ENCODE measurements at regions not wholly inside any gene's neighbourhood (a gene's known extent, or its start where the extent isn't known, plus 50 kb on each side); places are given as distances from the start of the nearest gene placed in this dataset.

GRCh38 chr9:28051559-28052503 lies 478.6 kb upstream of the C9orf72 start:
- intact Hi-C loops (cut with micrococcal nuclease; ENCODE audit: unreplicated experiment) = no loop called here
- no peaks in the 10 kb centered on the region for H3K9me3 ChIP-seq (ENCODE audit: insufficient read depth, low read depth)
- POLR2A ChIA-PET (ENCODE audit: unreplicated experiment) = no interaction called here
- H3K4me2 ChIP-seq = no peak overlapping the region
- DNase-seq = no peak
- CTCF ChIA-PET = no interaction called here
- no peak overlapping the region for H2AFZ ChIP-seq
- no peak for TF ChIP-seq EZH2 (IDR thresholded peaks at IDR 0.05; ENCODE audit: low read depth)
- no peak for TF ChIP-seq CTCF (conservative IDR thresholded peaks at IDR 0.05)
- no peaks in the 10 kb centered on the region for H3K27me3 ChIP-seq (ENCODE audit: insufficient read depth, low read depth)
- H3K9me2 ChIP-seq (ENCODE audit: insufficient read depth) = no peaks in the 10 kb centered on the region
- no peak overlapping the region for H3K27ac ChIP-seq
- no peaks in the 10 kb centered on the region for H4K20me1 ChIP-seq (ENCODE audit: insufficient read depth)
- no peaks in the 10 kb centered on the region for H3F3A ChIP-seq (ENCODE audit: insufficient read depth, low read depth)
- no peaks in the 10 kb centered on the region for H3K36me3 ChIP-seq (ENCODE audit: low read depth)
- no peak overlapping the region for H3K4me3 ChIP-seq
- no peaks in the 10 kb centered on the region for H3K79me2 ChIP-seq (ENCODE audit: low read depth)
- BruUV-seq (replicated peaks) = no TSS peak
- H3K4me1 ChIP-seq (replicated peaks; ENCODE audit: insufficient read depth) = no peaks in the 10 kb centered on the region

- H3K4me1 ChIP-seq (replicated peaks; ENCODE audit: insufficient read depth) = no peaks in the 10 kb centered on the region
- POLR2A ChIA-PET (ENCODE audit: unreplicated experiment) = no interaction called here
- CTCF ChIA-PET = no interaction called here
- no peaks in the 10 kb centered on the region for H3K79me2 ChIP-seq (ENCODE audit: low read depth)
- no peaks in the 10 kb centered on the region for H3F3A ChIP-seq (ENCODE audit: insufficient read depth, low read depth)
- BruUV-seq (replicated peaks) = no TSS peak
- no peak overlapping the region for H3K4me3 ChIP-seq
- H3K4me2 ChIP-seq = no peak overlapping the region
- no peaks in the 10 kb centered on the region for H3K36me3 ChIP-seq (ENCODE audit: low read depth)
- intact Hi-C loops (cut with micrococcal nuclease; ENCODE audit: unreplicated experiment) = no loop called here
- no peaks in the 10 kb centered on the region for H3K9me3 ChIP-seq (ENCODE audit: insufficient read depth, low read depth)
- H4K20me1 ChIP-seq (ENCODE audit: insufficient read depth) = no peaks in the 10 kb centered on the region
- H3K9me2 ChIP-seq (ENCODE audit: insufficient read depth) = no peaks in the 10 kb centered on the region
- no peak overlapping the region for H3K27ac ChIP-seq
- H3K27me3 ChIP-seq (ENCODE audit: insufficient read depth, low read depth) = no peaks in the 10 kb centered on the region
- no peak overlapping the region for H2AFZ ChIP-seq
- no peak for DNase-seq
- TF ChIP-seq EZH2 (IDR thresholded peaks at IDR 0.05; ENCODE audit: low read depth) = no peak
- no peak for TF ChIP-seq CTCF (conservative IDR thresholded peaks at IDR 0.05)
These were observed 480.0 kb upstream of the C9orf72 start for GRCh38 chr9:28053096-28053777.

- no peaks in the 10 kb centered on the region for H3K79me2 ChIP-seq (ENCODE audit: low read depth)
- no peaks in the 10 kb centered on the region for H3K9me2 ChIP-seq (ENCODE audit: insufficient read depth)
- no peaks in the 10 kb centered on the region for H3K9me3 ChIP-seq (ENCODE audit: insufficient read depth, low read depth)
- H3K36me3 ChIP-seq (ENCODE audit: low read depth) = no peaks in the 10 kb centered on the region
- no TSS peak for BruUV-seq (replicated peaks)
- no peak overlapping the region for H3K4me3 ChIP-seq
- intact Hi-C loops (cut with micrococcal nuclease; ENCODE audit: unreplicated experiment) = no loop called here
- H2AFZ ChIP-seq = no peak overlapping the region
- H3K27me3 ChIP-seq (ENCODE audit: insufficient read depth, low read depth) = no peaks in the 10 kb centered on the region
- ChIA-PET POLR2A (ENCODE audit: unreplicated experiment) (no interaction called here), CTCF (no interaction called here)
- no peaks in the 10 kb centered on the region for H3K4me1 ChIP-seq (replicated peaks; ENCODE audit: insufficient read depth)
- no peak for DNase-seq
- no peaks in the 10 kb centered on the region for H4K20me1 ChIP-seq (ENCODE audit: insufficient read depth)
- TF ChIP-seq EZH2 (IDR thresholded peaks at IDR 0.05; ENCODE audit: low read depth) (no peak), CTCF (conservative IDR thresholded peaks at IDR 0.05) (no peak)
- no peak overlapping the region for H3K27ac ChIP-seq
- H3F3A ChIP-seq (ENCODE audit: insufficient read depth, low read depth) = no peaks in the 10 kb centered on the region
- H3K4me2 ChIP-seq = no peak overlapping the region
These were observed 482.7 kb upstream of the C9orf72 start for GRCh38 chr9:28056006-28056405.

Measured in PC-9 (cell line).